SK-N-SH treated with all-trans-retinoic acid at 6 μM for 48 hours (cell line): ENCODE measurements at regions not wholly inside any gene's neighbourhood (a gene's known extent, or its start where the extent isn't known, plus 50 kb on each side); places are given as distances from the start of the nearest gene placed in this dataset.

ENCODE experiments used
- ATAC-seq: fragments of 200-7000 bp; cut with Tn5 transposase; 3 replicates; pipeline ENCODE4 v1.9.1; 2020; ENCODE audit warnings: mild to moderate bottlenecking, moderate library complexity
- ARNTL ChIP-seq: fragments of 450-650 bp; formaldehyde crosslinking; IDR thresholded peaks from 2 replicates; pipeline ENCODE4 v1.5.0; 2020; ENCODE audit warnings: low read depth, mild to moderate bottlenecking, moderate library complexity, borderline replicate concordance
- BACH2 ChIP-seq: fragments of 250-450 bp; sonication (Bioruptor Pico); IDR thresholded peaks from 2 replicates; pipeline ENCODE4 v1.9.0; 2021; ENCODE audit warnings: mild to moderate bottlenecking, borderline replicate concordance
- CSDC2 ChIP-seq: fragments of 250-450 bp; sonication (Bioruptor Pico); IDR thresholded peaks from 2 replicates; pipeline ENCODE4 v1.5.0; 2020; ENCODE audit warnings: mild to moderate bottlenecking, moderate library complexity
- CSRNP3 ChIP-seq: fragments of 250-450 bp; sonication (Bioruptor Pico); IDR thresholded peaks from 2 replicates; pipeline ENCODE4 v1.5.1; 2021; ENCODE audit warnings: mild to moderate bottlenecking, moderate library complexity
- ISL1 ChIP-seq: fragments of 250-450 bp; sonication (Bioruptor Pico); IDR thresholded peaks from 2 replicates; pipeline ENCODE4 v2.1.2; 2022; ENCODE audit warnings: mild to moderate bottlenecking, moderate library complexity
- OSR1 ChIP-seq: fragments of 250-450 bp; sonication (Bioruptor Pico); IDR thresholded peaks from 2 replicates; pipeline ENCODE4 v1.8.0; 2022; ENCODE audit warnings: moderate library complexity, mild to moderate bottlenecking, inconsistent platforms
- PPARA ChIP-seq: fragments of 250-450 bp; sonication (Bioruptor Pico); IDR thresholded peaks from 2 replicates; pipeline ENCODE4 v1.5.0; 2020; ENCODE audit warnings: mild to moderate bottlenecking, borderline replicate concordance
- RARB ChIP-seq: fragments of 250-450 bp; sonication (Bioruptor Pico); IDR thresholded peaks from 2 replicates; pipeline ENCODE4 v1.8.0; 2021; ENCODE audit warnings: mild to moderate bottlenecking, moderate library complexity
- SNAI2 ChIP-seq: fragments of 250-450 bp; sonication (Bioruptor Pico); IDR thresholded peaks from 2 replicates; pipeline ENCODE4 v1.5.0; 2020; ENCODE audit warnings: mild to moderate bottlenecking, moderate library complexity
- TCF4 ChIP-seq: fragments of 250-450 bp; sonication (Bioruptor Pico); IDR thresholded peaks from 2 replicates; pipeline ENCODE4 v1.8.0; 2021; ENCODE audit warnings: mild to moderate bottlenecking, moderate library complexity, borderline replicate concordance
- TOX ChIP-seq: fragments of 250-450 bp; sonication (Bioruptor Pico); IDR thresholded peaks from 2 replicates; pipeline ENCODE4 v1.8.0; 2021; ENCODE audit warnings: mild to moderate bottlenecking, moderate library complexity, borderline replicate concordance
- ZC3H10 ChIP-seq: fragments of 250-450 bp; sonication (Bioruptor Pico); IDR thresholded peaks from 2 replicates; pipeline ENCODE4 v1.5.1; 2021; ENCODE audit warnings: mild to moderate bottlenecking, moderate library complexity
- ZFP3 ChIP-seq: fragments of 250-450 bp; sonication (Bioruptor Pico); IDR thresholded peaks from 2 replicates; pipeline ENCODE4 v1.5.0; 2020; ENCODE audit warnings: mild to moderate bottlenecking, moderate library complexity
- ZFP30 ChIP-seq: fragments of 450-650 bp; formaldehyde crosslinking; IDR thresholded peaks from 2 replicates; pipeline ENCODE4 v1.5.0; 2022; ENCODE audit warnings: mild to moderate bottlenecking, moderate library complexity
- ZNF565 ChIP-seq: fragments of 450-650 bp; formaldehyde crosslinking; conservative IDR thresholded peaks from 2 replicates; pipeline ENCODE4 v1.5.0; 2020; ENCODE audit warnings: low read depth, mild to moderate bottlenecking, moderate library complexity
- ZNF70 ChIP-seq: fragments of 450-650 bp; formaldehyde crosslinking; IDR thresholded peaks from 2 replicates; pipeline ENCODE4 v1.5.0; 2020; ENCODE audit warnings: mild to moderate bottlenecking, moderate library complexity
- ZNF8 ChIP-seq: fragments of 450-650 bp; formaldehyde crosslinking; IDR thresholded peaks from 2 replicates; pipeline ENCODE4 v1.5.0; 2020; ENCODE audit warnings: mild to moderate bottlenecking, moderate library complexity
- TF ChIP-seq, protein P1 (sequence below): fragments of 250-450 bp; sonication (Bioruptor Pico); IDR thresholded peaks from 2 replicates; pipeline ENCODE4 v1.5.0; 2020; ENCODE audit warnings: mild to moderate bottlenecking, moderate library complexity
- TF ChIP-seq, protein P2 (sequence below): fragments of 250-450 bp; sonication (Bioruptor Pico); IDR thresholded peaks from 2 replicates; pipeline ENCODE4 v1.8.0; 2020; ENCODE audit warnings: mild to moderate bottlenecking, moderate library complexity, borderline replicate concordance
- TF ChIP-seq, protein P3 (sequence below): fragments of 250-450 bp; sonication (Bioruptor Pico); IDR thresholded peaks from 2 replicates; pipeline ENCODE4 v1.5.1; 2020; ENCODE audit warnings: low read depth, mild to moderate bottlenecking, moderate library complexity

GRCh38 chr10:29805134-29805723 lies 170.5 kb upstream of the SVIL start:
- ATAC-seq = no peak

GRCh38 chr10:29804025-29804852 lies 169.5 kb upstream of the SVIL start:
- ATAC-seq = peak; percentile 85
- TF ChIP-seq ZNF565 (CRISPR knock-in tag) = no peak
- TF ChIP-seq ZNF8 = no peak
- TF ChIP-seq ZFP30 = no peak
- no peak for TF ChIP-seq ARNTL
- no peak for TF ChIP-seq OSR1 (CRISPR knock-in tag)
- TF ChIP-seq TCF4 (CRISPR knock-in tag) = no peak
- no peak for TF ChIP-seq ISL1 (CRISPR knock-in tag)
- TF ChIP-seq CSDC2 (CRISPR knock-in tag) = no peak
- TF ChIP-seq, protein P1, sequence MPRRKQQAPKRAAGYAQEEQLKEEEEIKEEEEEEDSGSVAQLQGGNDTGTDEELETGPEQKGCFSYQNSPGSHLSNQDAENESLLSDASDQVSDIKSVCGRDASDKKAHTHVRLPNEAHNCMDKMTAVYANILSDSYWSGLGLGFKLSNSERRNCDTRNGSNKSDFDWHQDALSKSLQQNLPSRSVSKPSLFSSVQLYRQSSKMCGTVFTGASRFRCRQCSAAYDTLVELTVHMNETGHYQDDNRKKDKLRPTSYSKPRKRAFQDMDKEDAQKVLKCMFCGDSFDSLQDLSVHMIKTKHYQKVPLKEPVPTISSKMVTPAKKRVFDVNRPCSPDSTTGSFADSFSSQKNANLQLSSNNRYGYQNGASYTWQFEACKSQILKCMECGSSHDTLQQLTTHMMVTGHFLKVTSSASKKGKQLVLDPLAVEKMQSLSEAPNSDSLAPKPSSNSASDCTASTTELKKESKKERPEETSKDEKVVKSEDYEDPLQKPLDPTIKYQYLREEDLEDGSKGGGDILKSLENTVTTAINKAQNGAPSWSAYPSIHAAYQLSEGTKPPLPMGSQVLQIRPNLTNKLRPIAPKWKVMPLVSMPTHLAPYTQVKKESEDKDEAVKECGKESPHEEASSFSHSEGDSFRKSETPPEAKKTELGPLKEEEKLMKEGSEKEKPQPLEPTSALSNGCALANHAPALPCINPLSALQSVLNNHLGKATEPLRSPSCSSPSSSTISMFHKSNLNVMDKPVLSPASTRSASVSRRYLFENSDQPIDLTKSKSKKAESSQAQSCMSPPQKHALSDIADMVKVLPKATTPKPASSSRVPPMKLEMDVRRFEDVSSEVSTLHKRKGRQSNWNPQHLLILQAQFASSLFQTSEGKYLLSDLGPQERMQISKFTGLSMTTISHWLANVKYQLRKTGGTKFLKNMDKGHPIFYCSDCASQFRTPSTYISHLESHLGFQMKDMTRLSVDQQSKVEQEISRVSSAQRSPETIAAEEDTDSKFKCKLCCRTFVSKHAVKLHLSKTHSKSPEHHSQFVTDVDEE (CRISPR knock-in tag) = no peak
- TF ChIP-seq CSRNP3 (CRISPR knock-in tag) = no peak
- TF ChIP-seq ZC3H10 (CRISPR knock-in tag) = no peak
- TF ChIP-seq SNAI2 (CRISPR knock-in tag) = no peak
- no peak for TF ChIP-seq RARB (CRISPR knock-in tag)
- TF ChIP-seq TOX (CRISPR knock-in tag) = no peak
- TF ChIP-seq, protein P2, sequence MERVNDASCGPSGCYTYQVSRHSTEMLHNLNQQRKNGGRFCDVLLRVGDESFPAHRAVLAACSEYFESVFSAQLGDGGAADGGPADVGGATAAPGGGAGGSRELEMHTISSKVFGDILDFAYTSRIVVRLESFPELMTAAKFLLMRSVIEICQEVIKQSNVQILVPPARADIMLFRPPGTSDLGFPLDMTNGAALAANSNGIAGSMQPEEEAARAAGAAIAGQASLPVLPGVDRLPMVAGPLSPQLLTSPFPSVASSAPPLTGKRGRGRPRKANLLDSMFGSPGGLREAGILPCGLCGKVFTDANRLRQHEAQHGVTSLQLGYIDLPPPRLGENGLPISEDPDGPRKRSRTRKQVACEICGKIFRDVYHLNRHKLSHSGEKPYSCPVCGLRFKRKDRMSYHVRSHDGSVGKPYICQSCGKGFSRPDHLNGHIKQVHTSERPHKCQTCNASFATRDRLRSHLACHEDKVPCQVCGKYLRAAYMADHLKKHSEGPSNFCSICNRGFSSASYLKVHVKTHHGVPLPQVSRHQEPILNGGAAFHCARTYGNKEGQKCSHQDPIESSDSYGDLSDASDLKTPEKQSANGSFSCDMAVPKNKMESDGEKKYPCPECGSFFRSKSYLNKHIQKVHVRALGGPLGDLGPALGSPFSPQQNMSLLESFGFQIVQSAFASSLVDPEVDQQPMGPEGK = no peak
- TF ChIP-seq BACH2 = no peak
- no peak for TF ChIP-seq ZNF70 (CRISPR knock-in tag)
- TF ChIP-seq PPARA (CRISPR knock-in tag) = no peak

More at GRCh38 chr10:29805134-29805723, 170.5 kb upstream of the SVIL start:
- TF ChIP-seq ZNF565 (CRISPR knock-in tag) (no peak), ZFP30 (no peak), SNAI2 (CRISPR knock-in tag) (no peak), ZFP3 (CRISPR knock-in tag) (no peak), OSR1 (CRISPR knock-in tag) (no peak), TCF4 (CRISPR knock-in tag) (no peak), ZNF70 (CRISPR knock-in tag) (no peak)
- TF ChIP-seq, protein P1 (CRISPR knock-in tag) = no peak
- TF ChIP-seq, protein P3, sequence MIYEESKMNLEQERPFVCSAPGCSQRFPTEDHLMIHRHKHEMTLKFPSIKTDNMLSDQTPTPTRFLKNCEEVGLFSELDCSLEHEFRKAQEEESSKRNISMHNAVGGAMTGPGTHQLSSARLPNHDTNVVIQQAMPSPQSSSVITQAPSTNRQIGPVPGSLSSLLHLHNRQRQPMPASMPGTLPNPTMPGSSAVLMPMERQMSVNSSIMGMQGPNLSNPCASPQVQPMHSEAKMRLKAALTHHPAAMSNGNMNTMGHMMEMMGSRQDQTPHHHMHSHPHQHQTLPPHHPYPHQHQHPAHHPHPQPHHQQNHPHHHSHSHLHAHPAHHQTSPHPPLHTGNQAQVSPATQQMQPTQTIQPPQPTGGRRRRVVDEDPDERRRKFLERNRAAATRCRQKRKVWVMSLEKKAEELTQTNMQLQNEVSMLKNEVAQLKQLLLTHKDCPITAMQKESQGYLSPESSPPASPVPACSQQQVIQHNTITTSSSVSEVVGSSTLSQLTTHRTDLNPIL (CRISPR knock-in tag) = no peak
